Loucy (cell line): ENCODE measurements at regions not wholly inside any gene's neighbourhood (a gene's known extent, or its start where the extent isn't known, plus 50 kb on each side); places are given as distances from the start of the nearest gene placed in this dataset.
"Not testable (repeated sequence)": the region's sequence is repeated elsewhere in the genome, so short reads cannot be mapped to it uniquely, and the experiment has no call there.

ENCODE experiments used
- EZH2phosphoT487 ChIP-seq: fragments of 200-600 bp; IDR thresholded peaks from 2 replicates; pipeline ENCODE4 v1.6.1; 2018; ENCODE audit warnings: antibody characterized with exemption, mild to moderate bottlenecking, moderate library complexity, borderline replicate concordance
- TF ChIP-seq, protein P1 (sequence below): fragments of 200-600 bp; sonication (generic); conservative IDR thresholded peaks from 2 replicates; pipeline ENCODE4 v1.5.1; 2014; ENCODE audit warnings: mild to moderate bottlenecking, antibody characterized with exemption, low read length

DNA sequence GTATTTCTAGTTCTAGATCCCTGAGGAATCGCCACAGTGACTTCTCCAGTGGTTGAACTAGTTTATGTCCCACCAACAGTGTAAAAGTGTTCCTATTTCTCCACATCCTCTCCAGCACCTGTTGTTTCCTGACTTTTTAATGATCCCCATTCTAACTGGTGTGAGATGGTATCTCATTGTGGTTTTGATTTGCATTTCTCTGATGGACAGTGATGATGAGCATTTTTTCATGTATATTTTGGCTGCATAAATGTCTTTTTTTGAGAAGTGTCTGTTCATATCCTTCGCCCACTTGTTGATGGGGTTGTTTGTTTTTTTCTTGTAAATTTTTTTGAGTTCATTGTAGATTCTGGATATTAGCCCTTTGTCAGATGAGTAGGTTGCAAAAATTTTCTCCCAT lies 223.2 kb upstream of the MINDY3 start:
- TF ChIP-seq, protein P1, sequence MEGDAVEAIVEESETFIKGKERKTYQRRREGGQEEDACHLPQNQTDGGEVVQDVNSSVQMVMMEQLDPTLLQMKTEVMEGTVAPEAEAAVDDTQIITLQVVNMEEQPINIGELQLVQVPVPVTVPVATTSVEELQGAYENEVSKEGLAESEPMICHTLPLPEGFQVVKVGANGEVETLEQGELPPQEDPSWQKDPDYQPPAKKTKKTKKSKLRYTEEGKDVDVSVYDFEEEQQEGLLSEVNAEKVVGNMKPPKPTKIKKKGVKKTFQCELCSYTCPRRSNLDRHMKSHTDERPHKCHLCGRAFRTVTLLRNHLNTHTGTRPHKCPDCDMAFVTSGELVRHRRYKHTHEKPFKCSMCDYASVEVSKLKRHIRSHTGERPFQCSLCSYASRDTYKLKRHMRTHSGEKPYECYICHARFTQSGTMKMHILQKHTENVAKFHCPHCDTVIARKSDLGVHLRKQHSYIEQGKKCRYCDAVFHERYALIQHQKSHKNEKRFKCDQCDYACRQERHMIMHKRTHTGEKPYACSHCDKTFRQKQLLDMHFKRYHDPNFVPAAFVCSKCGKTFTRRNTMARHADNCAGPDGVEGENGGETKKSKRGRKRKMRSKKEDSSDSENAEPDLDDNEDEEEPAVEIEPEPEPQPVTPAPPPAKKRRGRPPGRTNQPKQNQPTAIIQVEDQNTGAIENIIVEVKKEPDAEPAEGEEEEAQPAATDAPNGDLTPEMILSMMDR: not testable (repeated sequence)
- not testable (repeated sequence) for TF ChIP-seq EZH2phosphoT487
